GM12878 (cell line): ENCODE measurements at regions not wholly inside any gene's neighbourhood (a gene's known extent, or its start where the extent isn't known, plus 50 kb on each side); places are given as distances from the start of the nearest gene placed in this dataset.

Experiments used
- ATAC-seq: fragments of 200-7000 bp; cut with Tn5 transposase; 3 replicates; pipeline ENCODE4 v1.9.1; 2020; ENCODE audit warnings: mild to moderate bottlenecking, moderate library complexity
- BruUV-seq: library from RNA; stranded (reverse); fragments of 400-500 nt; replicated peaks from 2 replicates; lab custom pipeline; 2021; lab: Mats Ljungman, UMichigan
- CTCF ChIA-PET: fragments of 300-600 bp; sonication (Branson Sonifier 250); formaldehyde crosslinking; extraction: SDS; loops from one replicate; lab custom pipeline; 2021; ENCODE audit warnings: inconsistent platforms; lab: Yijun Ruan, JAX
- POLR2A ChIA-PET: fragments of 350-600 bp; formaldehyde crosslinking; extraction: SDS; loops from one replicate; lab custom pipeline; 2021; ENCODE audit warnings: inconsistent platforms; lab: Charles Lee
- RAD21 ChIA-PET: fragments of 300-600 bp; sonication (Branson Sonifier 250); formaldehyde crosslinking; loops from one replicate; lab custom pipeline; 2023; ENCODE audit warnings: antibody characterized with exemption; ENCODE audit not compliant: unreplicated experiment; lab: Charles Lee
- SMC1A ChIA-PET: fragments of 300-600 bp; sonication (Branson Sonifier 250); formaldehyde crosslinking; loops from one replicate; lab custom pipeline; 2023; ENCODE audit not compliant: unreplicated experiment, uncharacterized antibody; lab: Charles Lee
- DNase-seq: peaks from one replicate; pipeline ENCODE4 v3.0.0-alpha.2; 2011; ENCODE audit warnings: low read depth, low spot score
- FAIRE-seq: peaks from 3 replicates; lab custom pipeline; 2011; peaks lifted over from hg19 to GRCh38; lab: Jason Lieb, UNC
- H2AFZ ChIP-seq: 2 replicates; pipeline ENCODE4 v1.6.0; 2011; ENCODE audit warnings: low read depth, low read length, control low read depth; ENCODE audit not compliant: control insufficient read depth
- H3K27ac ChIP-seq: 2 replicates; pipeline ENCODE4 v1.5.1; 2011; ENCODE audit warnings: control low read depth; ENCODE audit not compliant: control insufficient read depth, insufficient read depth
- H3K27me3 ChIP-seq, 2 experiments: replicated peaks in 1 of 2; 2 replicates each; pipeline versions ENCODE4 v1.6.0 to v1.6.1; 2011; ENCODE audit warnings: low read length in 1 of 2; ENCODE audit not compliant: control insufficient read depth in 2 of 2, insufficient read depth in 2 of 2
- H3K36me3 ChIP-seq, 2 experiments: 2 replicates each; pipeline ENCODE4 v1.5.1; 2011; ENCODE audit warnings: low read length in 1 of 2; ENCODE audit not compliant: control insufficient read depth in 2 of 2, insufficient read depth in 2 of 2
- H3K4me1 ChIP-seq: 2 replicates; pipeline ENCODE4 v1.6.1; 2011; ENCODE audit warnings: mild to moderate bottlenecking, low read length, moderate library complexity, mixed read lengths; ENCODE audit not compliant: control insufficient read depth, insufficient read depth
- H3K4me2 ChIP-seq: 2 replicates; pipeline ENCODE4 v1.6.0; 2011; ENCODE audit warnings: control low read depth; ENCODE audit not compliant: control insufficient read depth, insufficient read depth
- H3K4me3 ChIP-seq: fragments of 200-600 bp; sonication (generic); 2 replicates; pipeline ENCODE4 v1.5.1; 2016
- H3K79me2 ChIP-seq: 2 replicates; pipeline ENCODE4 v1.6.0; 2011; ENCODE audit warnings: low read length; ENCODE audit not compliant: control insufficient read depth, insufficient read depth
- H3K9ac ChIP-seq: 2 replicates; pipeline ENCODE4 v1.8.0; 2011; ENCODE audit warnings: low read length, control low read depth, mixed read lengths; ENCODE audit not compliant: control insufficient read depth, insufficient read depth
- H3K9me3 ChIP-seq: replicated peaks from 3 replicates; pipeline ENCODE4 v1.5.1; 2011; ENCODE audit warnings: mild to moderate bottlenecking, low read length; ENCODE audit not compliant: control insufficient read depth, insufficient read depth
- H4K20me1 ChIP-seq: 2 replicates; pipeline ENCODE4 v1.6.0; 2011; ENCODE audit not compliant: control insufficient read depth, insufficient read depth
- BACH1 ChIP-seq: fragments of 450-650 bp; IDR thresholded peaks from 2 replicates; pipeline ENCODE4 v1.6.1; 2017; ENCODE audit warnings: mild to moderate bottlenecking, borderline replicate concordance
- BHLHE40 ChIP-seq, 2 experiments: fragments of 450-650 bp in 1 of 2; IDR thresholded peaks; 2 replicates each; pipeline ENCODE4 v1.6.1; 2011 to 2017; ENCODE audit warnings: low read depth in 2 of 2, borderline replicate concordance in 1 of 2, improper control_type of control experiment in 1 of 2, low read length in 1 of 2, mild to moderate bottlenecking in 1 of 2
- CEBPB ChIP-seq, 2 experiments: fragments of 150-350 bp in 1 of 2; IDR thresholded peaks; 2 replicates each; pipeline ENCODE4 v1.6.1; 2012 to 2014; ENCODE audit warnings: low read depth in 2 of 2, low read length in 2 of 2, borderline replicate concordance in 1 of 2, inconsistent platforms in 1 of 2
- EGR1 ChIP-seq, 2 experiments: IDR thresholded peaks; 1 replicate in 1 of 2; 2 replicates in 1 of 2; pipeline ENCODE4 v1.6.1; 2011 to 2012; ENCODE audit warnings: low read depth in 2 of 2, low read length in 2 of 2, borderline replicate concordance in 1 of 2, mild to moderate bottlenecking in 1 of 2, moderate library complexity in 1 of 2
- HDAC6 ChIP-seq: fragments of 200-600 bp; sonication (generic); IDR thresholded peaks from one replicate; pipeline ENCODE4 v1.8.0; 2017; ENCODE audit warnings: antibody characterized with exemption; ENCODE audit not compliant: unreplicated experiment
- HSF1 ChIP-seq: fragments of 150-350 bp; IDR thresholded peaks from 2 replicates; pipeline ENCODE4 v1.6.1; 2014; ENCODE audit warnings: mild to moderate bottlenecking, low read depth, low read length
- IKZF1 ChIP-seq: fragments of 450-650 bp; conservative IDR thresholded peaks from 2 replicates; pipeline ENCODE4 v1.6.1; 2017; ENCODE audit warnings: antibody characterized with exemption, mild to moderate bottlenecking
- IRF5 ChIP-seq: fragments of 450-650 bp; IDR thresholded peaks from 2 replicates; pipeline ENCODE4 v1.6.1; 2017; ENCODE audit warnings: borderline replicate concordance
- KLF5 ChIP-seq: fragments of 450-650 bp; IDR thresholded peaks from 2 replicates; pipeline ENCODE4 v1.6.1; 2014; ENCODE audit warnings: mild to moderate bottlenecking; ENCODE audit not compliant: partially characterized antibody
- PAX8 ChIP-seq: fragments of 450-650 bp; IDR thresholded peaks from 2 replicates; pipeline ENCODE4 v1.6.1; 2017; ENCODE audit warnings: mild to moderate bottlenecking, moderate library complexity
- RFX5 ChIP-seq: IDR thresholded peaks from 2 replicates; pipeline ENCODE4 v1.6.1; 2011; ENCODE audit warnings: low read depth, low read length, improper control_type of control experiment
- SIX5 ChIP-seq: IDR thresholded peaks from 2 replicates; pipeline ENCODE4 v1.6.1; 2011; ENCODE audit warnings: mild to moderate bottlenecking, low read depth, low read length, moderate library complexity; ENCODE audit not compliant: severe bottlenecking
- ZBTB33 ChIP-seq: fragments of 450-650 bp; IDR thresholded peaks from 2 replicates; pipeline ENCODE4 v1.6.1; 2017; ENCODE audit warnings: mild to moderate bottlenecking
- ZSCAN29 ChIP-seq: fragments of 450-650 bp; IDR thresholded peaks from 2 replicates; pipeline ENCODE4 v1.6.1; 2017; ENCODE audit warnings: mild to moderate bottlenecking, moderate library complexity
- WGBS: methylation state at CpG from one replicate; pipeline ENCODE4 v1.1.6; 2016; ENCODE audit warnings: low lambda C conversion rate; ENCODE audit not compliant: insufficient replicate concordance, insufficient coverage; ENCODE audit errors: missing lambda C conversion rate; 5-methylcytosine and 5-hydroxymethylcytosine counted together
- in situ Hi-C: fragments of 300-500 bp; cut with MboI; formaldehyde crosslinking; loops from 9 replicates; pipeline ENCODE4 v1.14.3; 2018; ENCODE audit warnings: mixed read lengths
- intact Hi-C: fragments of 100-400 bp; cut with micrococcal nuclease; formaldehyde crosslinking; loops from one replicate; pipeline ENCODE4 v1.14.2; 2022; ENCODE audit not compliant: unreplicated experiment

GRCh38 chr20:40284611-40285010 lies 404.4 kb downstream of the MAFB start:
- in situ Hi-C loops: no loop called here
- H3K36me3 ChIP-seq: no peaks in the 10 kb centered on the region
- intact Hi-C loops: no loop called here
- DNase-seq (no peak), FAIRE-seq (no peak)
- ChIA-PET RAD21 (no interaction called here), SMC1A (no interaction called here)
- no peaks in the 10 kb centered on the region for H3K9me3 ChIP-seq
- no peaks in the 10 kb centered on the region for H4K20me1 ChIP-seq
- H3K4me2 ChIP-seq: no peak overlapping the region
- no peak overlapping the region for H3K9ac ChIP-seq
- H3K27ac ChIP-seq: no peak overlapping the region
- no peak overlapping the region for H3K4me3 ChIP-seq
- H2AFZ ChIP-seq: no peak overlapping the region
- TF ChIP-seq HDAC6 (no peak), BHLHE40 (IDR thresholded peaks at IDR 0.05; ENCODE audit: borderline replicate concordance in 1 of 2, low read depth in 2 of 2, low read length in 1 of 2) (no peak), IKZF1 (no peak), SIX5 (no peak), RFX5 (no peak)
- TF ChIP-seq, all 136 proteins: peak for 0
- H3K4me1 ChIP-seq: no peaks in the 10 kb centered on the region
- WGBS: 36% methylated on average over 2 of the region's 2 CpGs
- H3K27me3 ChIP-seq: no peaks in the 10 kb centered on the region; a peak in 2 of 4 replicates
- BruUV-seq: no TSS peak
- ChIA-PET CTCF (no interaction called here), POLR2A (no interaction called here)
- no peak for ATAC-seq
- no peaks in the 10 kb centered on the region for H3K79me2 ChIP-seq

GRCh38 chr20:40283689-40284088 lies 405.3 kb downstream of the MAFB start:
- CTCF ChIA-PET: no interaction called here
- 0% methylated on average over 1 of the region's 1 CpG for whole genome bisulfite sequencing
- POLR2A ChIA-PET: no interaction called here
- no peaks in the 10 kb centered on the region for H3K79me2 ChIP-seq
- no peak overlapping the region for H3K4me2 ChIP-seq
- H3K9me3 ChIP-seq: no peaks in the 10 kb centered on the region
- H3K27ac ChIP-seq: no peak overlapping the region
- intact Hi-C loops (no loop called here), in situ Hi-C loops (no loop called here)
- H2AFZ ChIP-seq: no peak overlapping the region
- FAIRE-seq (no peak), DNase-seq (no peak), ATAC-seq (no peak)
- H4K20me1 ChIP-seq: no peaks in the 10 kb centered on the region
- BruUV-seq: no TSS peak
- SMC1A ChIA-PET: no interaction called here
- no peak overlapping the region for H3K9ac ChIP-seq
- no peaks in the 10 kb centered on the region for H3K36me3 ChIP-seq
- H3K27me3 ChIP-seq: no peaks in the 10 kb centered on the region; a peak in 2 of 4 replicates
- RAD21 ChIA-PET: no interaction called here
- no peaks in the 10 kb centered on the region for H3K4me1 ChIP-seq
- H3K4me3 ChIP-seq: no peak overlapping the region
- TF ChIP-seq HSF1 (no peak), EGR1 (IDR thresholded peaks at IDR 0.05; ENCODE audit: borderline replicate concordance in 1 of 2, low read depth in 2 of 2, low read length in 2 of 2) (no peak), BACH1 (no peak), IRF5 (no peak), ZBTB33 (no peak), ZSCAN29 (no peak), PAX8 (no peak), IKZF1 (no peak), KLF5 (no peak), CEBPB (IDR thresholded peaks at IDR 0.05; ENCODE audit: borderline replicate concordance in 1 of 2, low read depth in 2 of 2, low read length in 2 of 2) (no peak)
